22Rv1 (cell line): ENCODE measurements at regions not wholly inside any gene's neighbourhood (a gene's known extent, or its start where the extent isn't known, plus 50 kb on each side); places are given as distances from the start of the nearest gene placed in this dataset.

Experiments
- H3K27ac ChIP-seq: fragments of 450-650 bp; 2 replicates; pipeline ENCODE4 v1.5.1; 2017
- ZFX ChIP-seq: fragments of 450-650 bp; IDR thresholded peaks from 2 replicates; pipeline ENCODE4 v1.6.1; 2017; ENCODE audit warnings: antibody characterized with exemption, borderline replicate concordance
- TF ChIP-seq, protein P1 (sequence below): fragments of 450-650 bp; IDR thresholded peaks from 2 replicates; pipeline ENCODE4 v1.5.1; 2017; ENCODE audit warnings: mild to moderate bottlenecking

DNA sequence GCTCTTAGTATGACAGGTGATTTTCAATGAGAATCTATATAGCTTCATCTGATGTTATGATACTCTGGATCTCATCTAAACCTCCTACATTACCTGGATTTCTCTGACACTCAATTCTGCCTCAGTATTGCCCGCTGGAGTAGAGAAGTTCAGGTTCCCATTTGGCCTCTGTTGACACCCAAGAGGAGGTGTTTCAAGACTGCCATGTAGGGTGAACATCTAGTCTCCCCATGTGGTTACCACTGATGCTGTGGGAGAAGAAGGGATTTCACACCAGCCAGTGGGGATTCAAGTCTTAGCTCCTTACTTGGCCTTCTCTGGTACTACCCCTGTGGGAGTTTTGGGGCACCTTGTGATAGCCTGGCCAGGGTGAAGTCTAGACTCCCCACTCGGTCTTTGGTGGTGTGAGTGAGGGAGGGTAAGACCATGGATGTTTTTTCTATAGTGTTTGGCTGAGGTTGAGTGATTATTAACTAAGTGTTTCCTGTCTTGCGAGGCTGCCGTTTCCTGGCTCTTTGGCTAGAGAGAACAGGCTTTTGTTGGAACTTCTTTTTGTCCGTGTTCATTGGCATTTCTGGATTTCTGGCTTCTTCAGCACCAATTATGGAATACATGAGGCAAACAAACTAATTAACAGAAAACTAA, 90.7 kb downstream of the RHOU start:
- H3K27ac ChIP-seq = no peak overlapping the region
- TF ChIP-seq, protein P1, sequence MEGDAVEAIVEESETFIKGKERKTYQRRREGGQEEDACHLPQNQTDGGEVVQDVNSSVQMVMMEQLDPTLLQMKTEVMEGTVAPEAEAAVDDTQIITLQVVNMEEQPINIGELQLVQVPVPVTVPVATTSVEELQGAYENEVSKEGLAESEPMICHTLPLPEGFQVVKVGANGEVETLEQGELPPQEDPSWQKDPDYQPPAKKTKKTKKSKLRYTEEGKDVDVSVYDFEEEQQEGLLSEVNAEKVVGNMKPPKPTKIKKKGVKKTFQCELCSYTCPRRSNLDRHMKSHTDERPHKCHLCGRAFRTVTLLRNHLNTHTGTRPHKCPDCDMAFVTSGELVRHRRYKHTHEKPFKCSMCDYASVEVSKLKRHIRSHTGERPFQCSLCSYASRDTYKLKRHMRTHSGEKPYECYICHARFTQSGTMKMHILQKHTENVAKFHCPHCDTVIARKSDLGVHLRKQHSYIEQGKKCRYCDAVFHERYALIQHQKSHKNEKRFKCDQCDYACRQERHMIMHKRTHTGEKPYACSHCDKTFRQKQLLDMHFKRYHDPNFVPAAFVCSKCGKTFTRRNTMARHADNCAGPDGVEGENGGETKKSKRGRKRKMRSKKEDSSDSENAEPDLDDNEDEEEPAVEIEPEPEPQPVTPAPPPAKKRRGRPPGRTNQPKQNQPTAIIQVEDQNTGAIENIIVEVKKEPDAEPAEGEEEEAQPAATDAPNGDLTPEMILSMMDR = no peak
- no peak for TF ChIP-seq ZFX

DNA sequence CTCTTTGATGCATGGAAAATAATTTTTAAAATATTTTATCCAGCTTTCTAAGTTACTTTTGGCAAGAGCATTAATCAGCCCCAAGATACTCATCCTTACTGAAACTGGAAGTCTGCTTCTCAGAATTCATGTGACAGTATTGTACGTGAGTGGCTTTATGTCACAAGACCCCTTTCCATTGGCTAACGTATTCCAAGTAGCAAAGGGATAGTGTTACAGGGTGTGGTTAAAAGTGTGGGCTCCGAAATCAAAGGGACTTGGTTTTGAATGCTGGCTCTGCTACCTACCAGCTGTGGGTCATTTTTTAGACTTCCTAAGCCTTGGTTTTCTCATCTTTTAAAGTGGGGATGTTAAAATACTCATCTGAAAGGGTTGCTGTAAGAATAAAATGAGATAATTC, 91.7 kb downstream of the RHOU start:
- TF ChIP-seq, protein P1 = no peak
- TF ChIP-seq ZFX = no peak
- no peak overlapping the region for H3K27ac ChIP-seq

DNA sequence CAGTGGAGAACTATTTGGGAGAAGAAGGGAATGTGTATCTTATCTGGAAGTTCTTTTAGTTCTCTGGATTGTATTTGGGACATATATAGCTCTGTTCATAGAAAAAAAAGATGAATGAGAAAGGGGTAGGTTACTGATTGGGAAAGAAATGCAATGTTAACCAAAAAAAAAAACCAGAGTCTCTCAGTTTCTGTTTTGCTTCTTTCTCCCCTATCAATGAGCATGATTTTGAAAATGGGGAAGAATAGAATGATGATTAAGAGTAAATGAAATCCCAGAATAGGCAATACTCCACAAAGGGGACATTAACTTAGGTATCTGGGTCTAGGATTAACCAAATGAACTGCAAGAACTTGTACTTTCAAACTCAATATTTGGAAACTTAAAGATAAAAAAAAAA, 92.9 kb downstream of the RHOU start:
- no peak for TF ChIP-seq ZFX
- TF ChIP-seq, protein P1 = no peak
- H3K27ac ChIP-seq = no peak overlapping the region

DNA sequence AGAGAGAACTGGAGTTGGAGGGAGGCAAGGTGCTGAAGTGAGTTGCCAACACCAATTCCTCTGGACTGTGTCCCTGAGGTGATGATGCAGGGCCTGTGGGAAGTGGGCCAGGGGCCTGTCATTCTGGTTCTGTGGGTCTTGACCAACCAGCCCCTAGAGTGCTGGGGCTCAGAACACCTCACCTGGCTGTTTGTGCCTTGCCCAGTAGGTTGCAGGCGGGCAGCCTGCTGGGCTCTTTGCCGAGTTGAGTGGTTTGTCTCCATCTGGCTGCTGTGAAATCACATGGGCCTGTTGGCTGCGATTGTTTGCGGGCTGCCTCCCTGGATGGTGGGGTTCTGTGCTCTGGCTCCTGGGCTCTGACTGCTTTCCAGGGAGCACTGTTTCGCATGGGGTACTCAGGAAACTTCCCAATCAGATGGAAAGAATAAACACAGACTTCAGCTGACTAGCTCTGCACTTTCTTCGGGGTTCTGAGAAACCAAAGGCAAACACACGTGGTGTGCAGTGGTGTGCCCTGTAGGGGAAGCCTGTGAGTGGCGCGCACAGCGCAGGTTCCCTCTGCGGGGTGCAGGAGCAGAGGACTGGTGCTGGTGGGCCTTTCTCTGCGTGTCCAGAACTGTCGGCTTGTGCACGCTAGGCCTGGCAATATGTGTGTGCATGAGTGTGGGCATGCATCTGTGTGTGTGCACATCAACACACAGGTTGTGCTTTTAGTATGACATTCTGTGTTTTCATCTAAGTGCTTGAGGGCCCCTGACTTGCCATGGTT, 95.1 kb downstream of the RHOU start:
- H3K27ac ChIP-seq = no peak overlapping the region
- no peak for TF ChIP-seq ZFX
- TF ChIP-seq, protein P1 = no peak; the same call in 1 of the 2 replicates

DNA sequence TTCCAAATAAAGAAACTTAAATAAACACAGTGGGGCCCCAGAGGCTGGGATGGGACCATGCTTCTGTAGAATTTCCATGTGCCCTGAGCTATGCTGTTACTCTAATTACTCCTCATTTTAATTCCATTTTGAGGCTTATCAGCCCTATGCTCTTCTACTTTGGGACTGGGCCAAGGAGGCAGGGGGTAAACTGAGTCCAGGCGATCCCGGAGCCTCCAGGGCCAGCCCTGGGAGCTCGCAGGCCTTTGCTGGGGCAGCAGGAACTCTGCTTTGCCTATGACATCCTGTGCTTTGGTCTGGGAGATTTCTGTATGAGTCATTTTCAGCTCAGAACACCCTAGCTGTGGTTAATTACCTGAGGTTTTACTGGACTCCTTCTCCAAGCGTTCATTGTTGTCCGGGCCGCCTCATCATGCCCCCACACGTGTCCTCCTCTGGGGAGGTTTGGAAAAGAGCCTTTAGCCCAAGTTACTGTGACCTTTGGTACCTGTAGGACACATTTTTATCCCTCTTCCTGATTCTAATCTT, 95.7 kb downstream of the RHOU start:
- H3K27ac ChIP-seq = no peak overlapping the region
- TF ChIP-seq, protein P1 = no peak
- TF ChIP-seq ZFX = no peak

DNA sequence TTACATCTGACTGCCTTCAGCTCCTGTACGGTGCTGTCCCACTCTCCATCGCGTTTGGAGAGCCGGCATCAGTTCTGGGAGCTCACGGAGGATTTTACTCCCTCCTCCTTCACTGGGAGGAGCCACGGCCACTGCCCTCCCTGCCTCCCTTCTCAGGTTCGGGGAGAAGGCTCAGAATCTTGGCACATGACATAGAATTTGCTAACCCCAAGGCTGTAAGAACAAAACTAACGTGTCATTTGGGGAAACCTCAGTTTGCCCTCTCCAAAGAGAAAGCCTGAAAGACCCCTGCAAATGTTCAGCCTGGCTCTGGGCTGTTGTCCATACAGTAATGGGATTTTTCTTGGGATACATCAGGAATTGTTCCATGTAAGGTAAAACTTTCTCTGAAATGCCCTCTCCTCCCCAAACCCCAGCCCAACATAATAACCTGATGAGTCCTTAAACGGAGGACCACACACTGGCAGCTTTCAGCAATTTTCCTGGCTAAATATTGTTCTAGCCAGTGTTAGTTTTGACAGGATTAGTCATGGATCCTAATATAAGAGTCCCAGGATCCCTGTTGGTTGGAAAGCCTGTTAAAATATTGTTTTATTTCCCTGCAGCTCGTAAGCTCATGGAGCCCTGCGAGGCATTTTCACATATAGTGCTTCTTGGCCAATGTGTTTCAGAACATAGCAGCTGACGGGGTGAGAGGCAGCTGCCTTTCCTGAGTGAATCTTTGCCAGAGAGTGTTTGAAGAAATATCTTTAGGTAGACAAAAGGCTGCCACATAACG, 98.8 kb downstream of the RHOU start:
- no peak for TF ChIP-seq ZFX
- TF ChIP-seq, protein P1 = no peak
- H3K27ac ChIP-seq = no peak overlapping the region
